Astrocyte of the spinal cord (primary cell): ENCODE measurements at regions not wholly inside any gene's neighbourhood (a gene's known extent, or its start where the extent isn't known, plus 50 kb on each side); places are given as distances from the start of the nearest gene placed in this dataset.

Source experiments
- DNase-seq: peaks from one replicate; pipeline ENCODE4 v3.0.0; 2011; ENCODE audit warnings: low read depth, low spot score
- H3K4me3 ChIP-seq: 2 replicates; pipeline ENCODE4 v1.5.1; 2011; ENCODE audit warnings: low read depth, mild to moderate bottlenecking, low read length, moderate library complexity
- CTCF ChIP-seq: IDR thresholded peaks from 2 replicates; pipeline ENCODE4 v1.5.1; 2012; ENCODE audit warnings: low read depth, mild to moderate bottlenecking, low read length, inconsistent platforms
- in situ Hi-C: cut with HindIII; loops from 2 replicates; pipeline ENCODE4 v1.10.0; 2017; ENCODE audit warnings: low sequenced_read_pairs

- in situ Hi-C loops, result no loop called here
- H3K4me3 ChIP-seq, result no peak overlapping the region
- DNase-seq, result no peak
- no peak for TF ChIP-seq CTCF
Observed at GRCh38 chr13:65768545-65768944, 1461.6 kb downstream of the PCDH9 start.

- DNase-seq, result no peak
- H3K4me3 ChIP-seq, result no peak overlapping the region
- no peak for TF ChIP-seq CTCF
- in situ Hi-C loops, result no loop called here
Observed at GRCh38 chr13:65763811-65764210, 1466.3 kb downstream of the PCDH9 start.

GRCh38 chr13:65762012-65762411 is 1468.1 kb downstream of the PCDH9 start:
- no peak for TF ChIP-seq CTCF
- in situ Hi-C loops, result no loop called here
- no peak overlapping the region for H3K4me3 ChIP-seq
- DNase-seq, result no peak

- no peak for DNase-seq
- no peak overlapping the region for H3K4me3 ChIP-seq
- no peak for TF ChIP-seq CTCF
- in situ Hi-C loops, result no loop called here
Observed at GRCh38 chr13:65756071-65756671, 1474.0 kb downstream of the PCDH9 start.

GRCh38 chr13:65748227-65748626 is 1481.9 kb downstream of the PCDH9 start:
- no peak for DNase-seq
- TF ChIP-seq CTCF, result no peak
- in situ Hi-C loops, result no loop called here
- H3K4me3 ChIP-seq, result no peak overlapping the region

- H3K4me3 ChIP-seq, result no peak overlapping the region
- in situ Hi-C loops, result no loop called here
- no peak for DNase-seq
- no peak for TF ChIP-seq CTCF
Observed at GRCh38 chr13:65746406-65746921, 1483.7 kb downstream of the PCDH9 start.
